ENCODE measurements at regions not wholly inside any gene's neighbourhood (a gene's known extent, or its start where the extent isn't known, plus 50 kb on each side); places are given as distances from the start of the nearest gene placed in this dataset.

DNA sequence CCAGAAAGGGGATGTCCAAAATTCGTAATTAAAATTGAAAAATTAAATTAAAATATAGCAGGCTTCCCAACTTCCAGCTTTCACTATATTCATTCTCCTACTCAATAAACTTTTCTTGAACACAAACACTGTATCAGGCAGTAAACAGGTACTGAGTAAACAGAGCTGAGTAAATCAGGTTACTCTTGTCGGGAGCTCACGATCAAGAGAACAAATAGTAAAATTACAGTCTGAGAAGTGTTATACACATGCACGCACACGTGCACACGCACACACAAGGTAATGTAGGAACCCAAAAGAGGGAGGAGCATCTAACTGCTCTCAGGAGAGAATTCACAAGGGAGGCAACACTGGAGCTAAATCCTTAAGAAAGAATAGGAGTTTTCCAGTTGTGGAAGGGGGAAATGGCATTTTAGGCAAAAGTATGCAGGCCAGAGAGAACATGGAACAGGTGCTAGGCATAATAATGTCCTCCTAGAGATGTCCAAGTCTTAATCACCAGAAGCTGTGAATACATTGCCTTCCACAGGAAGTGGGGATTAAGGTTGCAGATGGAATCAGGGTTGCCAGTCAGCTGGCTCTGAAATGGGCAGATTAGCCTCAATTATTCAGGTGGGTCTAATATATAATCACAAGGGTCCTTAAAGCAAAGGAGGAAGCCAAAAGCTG, 598.8 kb upstream of the BRINP1 start:
- peak; percentile 18 for ATAC-seq
- Histone ChIP-seq H3K36me3 (no peaks in the 10 kb centered on the region), H3K27me3 (no peaks in the 10 kb centered on the region), H3K4me1 (peaks cover 19% of the 10 kb centered on the region), H3K27ac (no peak overlapping the region), H3K4me3 (no peak overlapping the region), H3K9me3 (no peaks in the 10 kb centered on the region)
- DNase-seq: no peak
- intact Hi-C loops (cut with DNase I): no loop called here
- TF ChIP-seq CTCF (IDR thresholded peaks at IDR 0.05): no peak

- Histone ChIP-seq H3K9me3 (no peaks in the 10 kb centered on the region), H3K27me3 (no peaks in the 10 kb centered on the region), H3K27ac (peak overlapping the region; percentile 58), H3K36me3 (no peaks in the 10 kb centered on the region), H3K4me3 (no peak overlapping the region), H3K4me1 (peaks cover 17% of the 10 kb centered on the region)
- intact Hi-C loops (cut with DNase I): no loop called here
- DNase-seq (no peak), ATAC-seq (peak; percentile 85)
- no peak for TF ChIP-seq CTCF (IDR thresholded peaks at IDR 0.05)
Observed at GRCh38 chr9:119963798-119964372, 594.6 kb upstream of the BRINP1 start.

- no peaks in the 10 kb centered on the region for H3K36me3 ChIP-seq
- DNase-seq (no peak), ATAC-seq (peak; percentile 71)
- TF ChIP-seq CTCF (IDR thresholded peaks at IDR 0.05): no peak
- H3K4me1 ChIP-seq: peaks cover 13% of the 10 kb centered on the region
- no peak overlapping the region for H3K4me3 ChIP-seq
- intact Hi-C loops (cut with DNase I): no loop called here
- H3K9me3 ChIP-seq: no peaks in the 10 kb centered on the region
- H3K27ac ChIP-seq: peak overlapping the region; percentile 58
- H3K27me3 ChIP-seq: no peaks in the 10 kb centered on the region
Observed at GRCh38 chr9:119963258-119963797, 594.1 kb upstream of the BRINP1 start.

DNA sequence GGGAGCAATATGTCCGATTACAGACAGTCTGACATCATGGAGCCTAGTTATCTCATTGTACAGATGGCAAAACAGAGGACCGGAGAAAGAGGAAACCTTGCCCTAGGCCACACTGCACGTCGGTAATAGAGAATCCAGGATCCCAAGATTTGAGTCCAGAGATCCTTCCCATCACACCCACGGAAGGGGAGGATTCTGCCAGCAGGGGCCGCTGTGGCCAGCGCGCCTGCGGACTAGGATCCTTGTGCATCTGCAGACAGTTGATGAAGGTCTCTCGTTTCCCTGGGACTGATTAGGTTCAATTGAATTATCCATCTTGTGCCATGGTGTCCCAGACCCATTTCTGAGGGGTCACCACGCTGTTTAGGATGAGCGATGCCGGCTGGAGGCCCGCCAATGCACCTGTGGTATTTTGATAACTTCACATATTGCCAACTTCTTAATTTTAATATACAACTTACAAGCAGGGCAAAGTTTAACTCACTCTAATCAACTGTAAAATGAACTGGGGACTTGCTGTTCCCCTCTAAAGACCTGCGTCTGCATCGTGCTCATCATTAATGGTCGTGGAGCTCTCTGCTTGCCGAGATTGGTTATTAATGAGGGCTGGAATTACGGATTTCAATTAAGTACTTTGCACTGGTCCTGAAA, 592.7 kb upstream of the BRINP1 start:
- Histone ChIP-seq H3K27me3 (no peaks in the 10 kb centered on the region), H3K4me3 (no peak overlapping the region), H3K27ac (no peak overlapping the region), H3K36me3 (no peaks in the 10 kb centered on the region), H3K9me3 (no peaks in the 10 kb centered on the region), H3K4me1 (peaks cover 13% of the 10 kb centered on the region)
- TF ChIP-seq CTCF (IDR thresholded peaks at IDR 0.05): peak; percentile 81
- intact Hi-C loops (cut with DNase I): no loop called here
- peak; percentile 78 for DNase-seq
- peak; percentile 77 for ATAC-seq

DNA sequence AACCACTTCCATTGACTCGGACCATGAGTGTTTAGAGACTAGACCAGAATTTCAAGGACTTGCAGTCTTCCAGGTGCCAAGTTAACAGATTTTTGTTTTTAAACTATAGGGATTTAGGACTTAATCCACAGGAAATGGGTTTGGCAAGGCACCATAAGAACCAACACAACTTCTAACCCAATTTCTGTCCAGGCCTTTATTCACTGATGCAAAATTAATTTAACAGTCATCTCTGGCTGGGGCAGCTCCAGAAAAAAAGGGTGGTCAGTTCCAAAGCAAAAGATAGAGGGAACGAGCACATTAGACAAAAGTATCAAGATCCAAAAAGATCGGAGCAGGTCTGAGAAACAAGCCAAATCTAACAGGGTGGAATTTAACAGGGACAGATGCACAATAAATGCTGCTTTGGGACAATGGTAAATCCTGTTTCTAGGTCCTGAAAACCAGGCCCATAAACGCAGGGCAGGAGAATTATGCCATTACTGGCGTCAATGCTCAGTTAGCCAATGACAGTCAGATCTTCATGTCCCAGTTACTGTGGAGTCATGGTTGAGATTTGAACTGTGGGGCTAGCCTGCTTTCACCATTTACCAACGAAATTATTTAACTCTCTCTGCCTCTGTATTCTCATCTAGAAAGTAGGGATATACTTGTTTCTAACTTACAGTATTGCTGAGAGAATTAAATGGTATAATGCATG, 590.8 kb upstream of the BRINP1 start:
- H3K27ac ChIP-seq: no peak overlapping the region
- intact Hi-C loops (cut with DNase I): no loop called here
- no peaks in the 10 kb centered on the region for H3K27me3 ChIP-seq

More for the DNA sequence above, 590.8 kb upstream of the BRINP1 start:
- ATAC-seq (no peak), DNase-seq (no peak)
- H3K4me1 ChIP-seq: peaks cover 13% of the 10 kb centered on the region
- no peaks in the 10 kb centered on the region for H3K9me3 ChIP-seq
- H3K36me3 ChIP-seq: no peaks in the 10 kb centered on the region
- no peak overlapping the region for H3K4me3 ChIP-seq
- TF ChIP-seq CTCF (IDR thresholded peaks at IDR 0.05): no peak
